ENCODE measurements at regions not wholly inside any gene's neighbourhood (a gene's known extent, or its start where the extent isn't known, plus 50 kb on each side); places are given as distances from the start of the nearest gene placed in this dataset.
"Not testable (repeated sequence)": the region's sequence is repeated elsewhere in the genome, so short reads cannot be mapped to it uniquely, and the experiment has no call there.

DNA sequence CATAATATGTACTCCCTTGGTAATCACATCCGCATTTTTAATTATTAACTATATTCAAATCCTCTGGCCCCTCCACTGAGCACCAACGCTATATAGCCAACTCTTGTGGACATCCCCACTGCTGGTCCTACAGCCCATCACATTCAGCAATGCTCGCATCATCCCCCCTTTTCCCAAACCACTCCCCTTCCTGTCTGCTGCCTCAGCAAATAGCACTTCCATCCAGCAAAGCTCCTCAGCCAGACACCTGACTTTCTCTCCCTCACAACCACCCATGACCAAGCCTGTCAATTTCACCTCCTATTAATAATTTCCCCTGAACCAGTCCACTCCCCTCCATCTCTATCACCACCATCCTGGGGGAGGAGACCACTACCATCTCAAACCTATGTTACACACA lies 65.5 kb upstream of the KIF2A start:
- H3K36me3 ChIP-seq (replicated peaks in 1 of 2; ENCODE audit: insufficient read depth in 1 of 2, low read depth in 2 of 2); H3K4me3 ChIP-seq; DNase-seq; H3K9me3 ChIP-seq; H3K27me3 ChIP-seq; intact Hi-C loops (cut with DNase I); ATAC-seq; H3K27ac ChIP-seq: not testable (repeated sequence)
- WGBS, 2 donors: 69 to 86% methylated on average over 3 of the region's 3 CpGs
- H3K4me1 ChIP-seq: peaks cover 22% of the 10 kb centered on the region

DNA sequence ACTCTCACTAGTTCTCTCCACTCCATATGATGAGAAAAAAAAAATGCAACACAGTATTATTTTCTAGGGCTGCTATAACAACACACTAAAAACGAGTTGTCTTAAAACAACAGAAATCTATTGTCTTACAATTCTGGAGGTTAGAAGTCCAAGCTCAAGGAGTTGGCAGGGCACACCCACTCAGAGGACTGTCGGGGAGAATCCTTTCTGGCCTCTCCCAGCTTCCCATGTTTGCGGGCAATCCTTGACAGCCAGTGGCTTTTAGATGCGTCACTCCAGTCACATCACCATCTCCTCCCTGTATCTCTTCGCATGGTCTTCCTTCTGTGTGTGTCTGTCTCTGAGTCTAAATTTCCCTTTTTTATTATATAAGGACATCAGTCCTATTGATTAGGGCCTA lies 64.0 kb upstream of the KIF2A start:
- H3K36me3 ChIP-seq (replicated peaks in 1 of 2; ENCODE audit: insufficient read depth in 1 of 2, low read depth in 2 of 2); H3K4me3 ChIP-seq; DNase-seq; intact Hi-C loops (cut with DNase I); H3K9me3 ChIP-seq; ATAC-seq; H3K27me3 ChIP-seq: not testable (repeated sequence)
- Histone ChIP-seq H3K4me1 (peaks cover 22% of the 10 kb centered on the region), H3K27ac (peak overlapping the region; percentile 62 to 77 (median 66))
- WGBS, 2 donors: 80 to 82% methylated on average over 5 of the region's 5 CpGs

DNA sequence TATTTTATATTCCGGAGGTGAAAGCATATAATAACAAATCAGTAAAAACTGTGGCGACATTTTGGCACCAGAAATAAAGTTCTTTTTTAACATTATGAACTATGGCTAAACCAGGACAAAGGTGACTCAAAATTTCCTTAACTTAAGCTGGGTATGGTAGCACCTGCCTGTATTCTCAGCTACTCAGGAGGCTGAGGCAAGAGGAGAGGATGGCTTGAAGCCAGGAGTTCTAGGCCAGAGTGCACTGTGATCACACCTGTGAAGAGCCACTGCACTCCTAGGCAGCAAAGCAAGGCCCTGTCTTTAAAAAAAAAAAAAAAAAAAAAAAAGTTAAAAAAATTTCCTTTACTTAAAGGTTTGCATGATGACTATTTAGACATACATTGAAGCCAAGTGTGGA lies 63.0 kb upstream of the KIF2A start:
- H3K4me3 ChIP-seq; H3K9me3 ChIP-seq; intact Hi-C loops (cut with DNase I); H3K36me3 ChIP-seq (replicated peaks in 1 of 2; ENCODE audit: insufficient read depth in 1 of 2, low read depth in 2 of 2); H3K27me3 ChIP-seq: not testable (repeated sequence)
- peak overlapping the region; percentile 62 to 77 (median 66) for H3K27ac ChIP-seq
- ATAC-seq (peak; percentile 96), DNase-seq (peak; percentile 77 to 89 (median 86))
- peaks cover 22% of the 10 kb centered on the region for H3K4me1 ChIP-seq
- 51 to 53% methylated on average over 2 of the region's 2 CpGs for WGBS, 2 donors

DNA sequence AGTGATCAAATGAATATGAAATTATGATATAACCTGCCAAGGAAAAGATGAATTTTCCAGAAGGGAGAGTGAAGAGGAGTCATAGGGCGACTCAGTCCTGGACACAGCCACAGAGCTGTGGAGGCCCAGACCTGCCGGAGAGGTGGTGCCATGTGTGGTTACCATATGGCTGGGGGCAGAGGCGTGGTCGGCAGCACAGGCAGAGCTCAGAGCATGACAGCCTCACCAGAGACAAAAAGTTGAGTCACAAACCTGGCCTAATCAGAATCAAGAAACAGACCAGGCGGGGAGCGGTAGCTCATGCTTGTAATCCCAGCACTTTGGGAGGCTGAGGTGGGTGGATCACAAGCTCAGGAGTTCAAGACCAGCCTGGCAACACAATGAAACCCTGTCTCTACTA lies 57.8 kb upstream of the KIF2A start:
- WGBS, 2 donors: 91 to 96% methylated on average over 6 of the region's 6 CpGs

DNA sequence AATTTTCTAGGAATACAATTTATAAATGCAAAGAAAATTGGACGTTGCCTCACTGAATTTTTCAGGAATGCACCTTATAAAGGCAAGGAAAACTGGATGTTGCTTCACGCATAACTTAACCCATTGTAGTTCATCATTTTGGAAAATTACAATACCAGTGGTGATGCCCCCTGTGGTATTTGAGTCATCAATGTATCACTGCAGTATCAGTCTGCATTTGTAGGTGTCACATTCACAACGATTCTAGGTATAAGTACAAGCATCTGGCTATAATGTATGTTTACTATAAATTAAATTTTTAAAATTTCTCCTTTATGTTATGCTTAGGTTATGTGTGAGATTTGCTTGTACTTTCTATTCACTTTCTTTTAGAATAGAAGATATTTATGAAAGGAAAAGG lies 55.9 kb upstream of the KIF2A start:
- ATAC-seq; H3K9me3 ChIP-seq; H3K27ac ChIP-seq; H3K27me3 ChIP-seq; H3K4me3 ChIP-seq; H3K36me3 ChIP-seq (replicated peaks in 1 of 2; ENCODE audit: insufficient read depth in 1 of 2, low read depth in 2 of 2); intact Hi-C loops (cut with DNase I); DNase-seq; H3K4me1 ChIP-seq: not testable (repeated sequence)
- WGBS, 2 donors: 59 to 73% methylated on average over 3 of the region's 3 CpGs

More for the DNA sequence above, 57.8 kb upstream of the KIF2A start:
- H3K27ac ChIP-seq; H3K27me3 ChIP-seq; H3K4me3 ChIP-seq; DNase-seq; H3K4me1 ChIP-seq; H3K36me3 ChIP-seq (replicated peaks in 1 of 2; ENCODE audit: insufficient read depth in 1 of 2, low read depth in 2 of 2); intact Hi-C loops (cut with DNase I); ATAC-seq; H3K9me3 ChIP-seq: not testable (repeated sequence)

DNA sequence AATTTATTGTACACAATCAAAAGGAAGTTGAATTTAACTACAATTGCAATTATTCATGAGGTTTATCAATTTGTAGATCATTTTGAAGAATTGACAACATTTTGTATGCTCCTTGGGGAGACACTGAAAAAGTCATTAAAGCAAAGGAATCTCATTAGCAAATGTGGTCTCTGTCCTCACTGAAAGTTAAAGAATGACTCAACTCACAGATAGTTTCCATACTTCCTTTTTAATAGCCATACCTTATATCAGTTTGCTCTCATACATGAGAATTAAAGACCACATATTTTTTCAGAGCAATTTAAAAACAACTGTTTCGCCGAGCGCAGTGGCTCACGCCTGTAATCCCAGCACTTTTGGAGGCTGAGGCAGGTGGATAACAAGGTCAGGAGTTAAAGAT lies 55.1 kb upstream of the KIF2A start:
- H3K4me1 ChIP-seq; DNase-seq; H3K27me3 ChIP-seq; ATAC-seq; H3K27ac ChIP-seq; intact Hi-C loops (cut with DNase I); H3K36me3 ChIP-seq (replicated peaks in 1 of 2; ENCODE audit: insufficient read depth in 1 of 2, low read depth in 2 of 2); H3K9me3 ChIP-seq; H3K4me3 ChIP-seq: not testable (repeated sequence)
- 87% methylated on average over 4 of the region's 4 CpGs for WGBS, 2 donors

DNA sequence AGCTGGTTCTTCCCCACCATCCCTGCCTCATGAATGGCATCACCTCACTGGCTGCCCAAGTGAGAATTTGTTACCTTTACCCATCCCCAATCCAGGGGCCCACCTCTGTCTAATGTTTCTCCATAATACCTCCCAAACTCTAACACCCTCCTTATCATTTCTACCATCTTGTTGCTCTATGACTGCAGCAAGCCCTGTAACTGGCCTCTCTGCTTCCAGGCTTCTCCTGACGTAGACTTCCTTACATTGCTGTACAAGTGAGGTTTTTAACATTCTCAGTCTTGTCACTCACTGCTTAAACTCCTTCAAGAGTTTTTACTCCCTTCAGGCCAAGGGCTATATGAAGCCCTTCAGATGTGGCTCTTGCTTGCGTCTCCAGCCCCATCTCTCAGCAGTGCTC lies 53.5 kb upstream of the KIF2A start:
- H3K4me3 ChIP-seq; ATAC-seq; H3K27me3 ChIP-seq; H3K27ac ChIP-seq; H3K9me3 ChIP-seq; H3K36me3 ChIP-seq (replicated peaks in 1 of 2; ENCODE audit: insufficient read depth in 1 of 2, low read depth in 2 of 2); intact Hi-C loops (cut with DNase I); DNase-seq: not testable (repeated sequence)
- H3K4me1 ChIP-seq: peaks cover 12% of the 10 kb centered on the region
- WGBS, 2 donors: 95 to 98% methylated on average over 2 of the region's 2 CpGs

DNA sequence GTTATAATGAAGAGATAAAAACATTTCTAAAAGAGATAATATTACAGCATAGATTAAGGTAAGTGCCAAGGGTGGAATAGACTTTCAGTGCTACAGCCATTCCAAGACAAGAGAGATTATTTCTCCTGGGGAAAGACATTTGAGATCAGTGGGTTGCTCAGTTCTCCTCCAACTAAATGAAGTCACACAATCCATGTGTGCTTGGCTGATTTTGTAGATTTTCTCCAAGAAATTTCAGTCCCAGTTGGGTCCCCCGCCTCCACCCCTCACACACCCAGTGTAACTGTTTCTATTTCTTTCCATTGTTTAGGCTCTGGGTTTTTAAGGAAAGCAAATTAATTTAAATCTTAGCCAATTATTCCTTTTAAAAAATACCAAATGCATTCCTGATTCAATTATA lies 50.5 kb upstream of the KIF2A start:
- peak overlapping the region in 2 of 4 donors; percentile 59 to 88 for H3K27ac ChIP-seq
- 94 to 96% methylated on average over 1 of the region's 1 CpG for WGBS, 2 donors

DNA sequence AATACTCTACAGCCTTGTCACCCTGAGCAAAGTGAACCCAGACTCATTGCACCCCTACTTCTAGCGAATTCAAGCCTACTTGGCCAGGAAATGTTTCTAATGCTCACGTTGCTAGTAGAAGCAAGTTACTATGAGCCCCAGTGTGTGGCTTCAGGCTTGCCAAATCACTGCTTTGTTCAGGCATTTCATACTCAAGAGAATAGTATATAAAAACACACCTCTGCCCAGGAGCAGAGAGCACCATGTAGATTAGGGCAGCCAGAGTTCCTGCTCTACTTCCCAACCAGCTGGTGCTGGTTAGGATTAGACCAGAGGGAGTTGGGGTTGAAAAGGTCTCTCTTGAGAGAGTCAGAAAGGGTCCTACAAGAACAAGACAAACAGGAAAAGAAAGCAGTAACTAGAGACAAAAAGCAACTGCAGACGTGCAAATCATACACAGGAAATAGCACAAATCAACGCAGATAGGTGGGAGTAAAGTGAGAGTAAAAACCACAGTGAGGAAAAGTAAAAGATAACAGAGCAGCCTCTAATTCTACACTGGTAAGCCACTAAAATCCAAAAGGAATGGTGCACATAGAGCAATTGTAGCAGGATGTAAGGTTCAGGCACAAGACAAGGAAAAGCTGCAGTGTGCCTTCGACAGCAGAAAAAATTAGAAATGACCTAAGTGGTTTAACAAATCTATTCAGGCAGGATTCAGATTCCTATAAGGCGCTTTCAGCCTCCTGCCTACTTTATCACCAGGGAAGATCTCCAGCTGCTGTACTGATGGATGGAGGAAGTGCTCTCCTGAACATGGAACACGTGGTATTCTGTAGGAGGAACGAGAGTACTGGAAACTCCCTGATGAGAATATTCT lies 49.6 kb upstream of the KIF2A start:
- Histone ChIP-seq H3K27me3 (no peaks in the 10 kb centered on the region), H3K9me3 (no peaks in the 10 kb centered on the region), H3K4me3 (no peak overlapping the region), H3K4me1 (peaks cover 23% of the 10 kb centered on the region), H3K36me3 (replicated peaks in 1 of 2; ENCODE audit: insufficient read depth in 1 of 2, low read depth in 2 of 2) (no peaks in the 10 kb centered on the region), H3K27ac (peak overlapping the region; percentile 59 to 88 (median 68))
- peak in 2 of 3 donors; percentile 24 to 45 for TF ChIP-seq POLR2A (IDR thresholded peaks at IDR 0.05)
- TF ChIP-seq, protein P1, sequence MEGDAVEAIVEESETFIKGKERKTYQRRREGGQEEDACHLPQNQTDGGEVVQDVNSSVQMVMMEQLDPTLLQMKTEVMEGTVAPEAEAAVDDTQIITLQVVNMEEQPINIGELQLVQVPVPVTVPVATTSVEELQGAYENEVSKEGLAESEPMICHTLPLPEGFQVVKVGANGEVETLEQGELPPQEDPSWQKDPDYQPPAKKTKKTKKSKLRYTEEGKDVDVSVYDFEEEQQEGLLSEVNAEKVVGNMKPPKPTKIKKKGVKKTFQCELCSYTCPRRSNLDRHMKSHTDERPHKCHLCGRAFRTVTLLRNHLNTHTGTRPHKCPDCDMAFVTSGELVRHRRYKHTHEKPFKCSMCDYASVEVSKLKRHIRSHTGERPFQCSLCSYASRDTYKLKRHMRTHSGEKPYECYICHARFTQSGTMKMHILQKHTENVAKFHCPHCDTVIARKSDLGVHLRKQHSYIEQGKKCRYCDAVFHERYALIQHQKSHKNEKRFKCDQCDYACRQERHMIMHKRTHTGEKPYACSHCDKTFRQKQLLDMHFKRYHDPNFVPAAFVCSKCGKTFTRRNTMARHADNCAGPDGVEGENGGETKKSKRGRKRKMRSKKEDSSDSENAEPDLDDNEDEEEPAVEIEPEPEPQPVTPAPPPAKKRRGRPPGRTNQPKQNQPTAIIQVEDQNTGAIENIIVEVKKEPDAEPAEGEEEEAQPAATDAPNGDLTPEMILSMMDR (IDR thresholded peaks at IDR 0.05): peak in 1 of 7 experiments; percentile 9
- 17 to 21% methylated on average over 7 of the region's 8 CpGs for WGBS, 2 donors
- DNase-seq: peak; percentile 56 to 87 (median 78)
- intact Hi-C loops (cut with DNase I): no loop called here
- peak; percentile 97 for ATAC-seq

More for the DNA sequence above, 50.5 kb upstream of the KIF2A start:
- DNase-seq; H3K9me3 ChIP-seq; H3K36me3 ChIP-seq (replicated peaks in 1 of 2; ENCODE audit: insufficient read depth in 1 of 2, low read depth in 2 of 2); H3K4me3 ChIP-seq; H3K27me3 ChIP-seq; intact Hi-C loops (cut with DNase I); ATAC-seq: not testable (repeated sequence)
- H3K4me1 ChIP-seq: peaks cover 21% of the 10 kb centered on the region

Data from body of pancreas (tissue), 4 donors.